Activated naive CD8-positive, alpha-beta T cell treated with anti-CD3 and anti-CD28 coated beads, Interleukin-2, amount 50 U/mL, for 24 hours (primary cell): ENCODE measurements at regions not wholly inside any gene's neighbourhood (a gene's known extent, or its start where the extent isn't known, plus 50 kb on each side); places are given as distances from the start of the nearest gene placed in this dataset.

Experiments
- ATAC-seq: fragments of 150-1000 bp; cut with Tn5 transposase; one replicate; pipeline ENCODE4 v1.10.0; 2021
- DNase-seq: peaks from one replicate; pipeline ENCODE4 v3.0.0; 2021
- H3K27ac Mint-ChIP-seq: one replicate; pipeline ENCODE4 v1.8.0; 2021; ENCODE audit warnings: mild to moderate bottlenecking, mixed read lengths
- H3K27me3 Mint-ChIP-seq: one replicate; pipeline ENCODE4 v1.8.0; 2021; ENCODE audit warnings: mixed read lengths
- H3K36me3 Mint-ChIP-seq: one replicate; pipeline ENCODE4 v1.8.0; 2021; ENCODE audit warnings: low read depth, mixed read lengths
- H3K4me1 Mint-ChIP-seq: one replicate; pipeline ENCODE4 v1.8.0; 2021; ENCODE audit warnings: mixed read lengths
- H3K4me3 Mint-ChIP-seq: one replicate; pipeline ENCODE4 v1.8.0; 2021; ENCODE audit warnings: mild to moderate bottlenecking, moderate library complexity, mixed read lengths
- H3K9me3 Mint-ChIP-seq: one replicate; pipeline ENCODE4 v1.8.0; 2021; ENCODE audit warnings: mixed read lengths

- DNase-seq: no peak
- H3K4me3 Mint-ChIP-seq: no peak overlapping the region
- H3K36me3 Mint-ChIP-seq: no peaks in the 10 kb centered on the region
Observed at GRCh38 chr21:15379776-15380175, 315.0 kb upstream of the NRIP1 start.

GRCh38 chr21:15383588-15383987 lies 318.8 kb upstream of the NRIP1 start:
- H3K27me3 Mint-ChIP-seq: no peaks in the 10 kb centered on the region
- ATAC-seq: no peak
- no peaks in the 10 kb centered on the region for H3K4me1 Mint-ChIP-seq
- H3K27ac Mint-ChIP-seq: no peak overlapping the region
- H3K9me3 Mint-ChIP-seq: no peaks in the 10 kb centered on the region
- no peak overlapping the region for H3K4me3 Mint-ChIP-seq
- no peak for DNase-seq
- H3K36me3 Mint-ChIP-seq: no peaks in the 10 kb centered on the region

More at GRCh38 chr21:15379776-15380175, 315.0 kb upstream of the NRIP1 start:
- no peaks in the 10 kb centered on the region for H3K27me3 Mint-ChIP-seq
- ATAC-seq: no peak
- no peaks in the 10 kb centered on the region for H3K4me1 Mint-ChIP-seq
- H3K27ac Mint-ChIP-seq: no peak overlapping the region
- no peaks in the 10 kb centered on the region for H3K9me3 Mint-ChIP-seq

GRCh38 chr21:15390049-15390448 lies 325.2 kb upstream of the NRIP1 start:
- no peak for DNase-seq
- no peak overlapping the region for H3K27ac Mint-ChIP-seq
- no peak for ATAC-seq
- no peaks in the 10 kb centered on the region for H3K27me3 Mint-ChIP-seq
- H3K9me3 Mint-ChIP-seq: no peaks in the 10 kb centered on the region
- no peaks in the 10 kb centered on the region for H3K4me1 Mint-ChIP-seq
- H3K36me3 Mint-ChIP-seq: no peaks in the 10 kb centered on the region
- H3K4me3 Mint-ChIP-seq: no peak overlapping the region

GRCh38 chr21:15397258-15397657 lies 332.5 kb upstream of the NRIP1 start:
- DNase-seq (no peak), ATAC-seq (no peak)
- Mint-ChIP-seq H3K27me3 (no peaks in the 10 kb centered on the region), H3K36me3 (no peaks in the 10 kb centered on the region), H3K27ac (no peak overlapping the region), H3K4me1 (no peaks in the 10 kb centered on the region), H3K4me3 (no peak overlapping the region), H3K9me3 (no peaks in the 10 kb centered on the region)

GRCh38 chr21:15400905-15401304 lies 328.9 kb upstream of the USP25 start:
- Mint-ChIP-seq H3K9me3 (no peaks in the 10 kb centered on the region), H3K27ac (no peak overlapping the region)

GRCh38 chr21:15401331-15401730 lies 328.5 kb upstream of the USP25 start:
- H3K4me3 Mint-ChIP-seq: no peak overlapping the region
- H3K27me3 Mint-ChIP-seq: no peaks in the 10 kb centered on the region
- DNase-seq (no peak), ATAC-seq (no peak)
- no peaks in the 10 kb centered on the region for H3K4me1 Mint-ChIP-seq
- H3K9me3 Mint-ChIP-seq: no peaks in the 10 kb centered on the region
- no peaks in the 10 kb centered on the region for H3K36me3 Mint-ChIP-seq
- no peak overlapping the region for H3K27ac Mint-ChIP-seq

More at GRCh38 chr21:15400905-15401304, 328.9 kb upstream of the USP25 start:
- DNase-seq (no peak), ATAC-seq (no peak)
- Mint-ChIP-seq H3K4me3 (no peak overlapping the region), H3K27me3 (no peaks in the 10 kb centered on the region), H3K4me1 (no peaks in the 10 kb centered on the region), H3K36me3 (no peaks in the 10 kb centered on the region)

- Mint-ChIP-seq H3K36me3 (no peaks in the 10 kb centered on the region), H3K9me3 (no peaks in the 10 kb centered on the region)
- no peak for ATAC-seq
Observed at GRCh38 chr21:15405214-15405613, 324.6 kb upstream of the USP25 start.

GRCh38 chr21:15406791-15407190 lies 323.0 kb upstream of the USP25 start:
- no peak for DNase-seq
- H3K27ac Mint-ChIP-seq: no peak overlapping the region
- ATAC-seq: no peak
- peaks cover 7% of the 10 kb centered on the region for H3K9me3 Mint-ChIP-seq
- H3K4me3 Mint-ChIP-seq: no peak overlapping the region
- H3K4me1 Mint-ChIP-seq: peaks cover 5% of the 10 kb centered on the region
- H3K27me3 Mint-ChIP-seq: no peaks in the 10 kb centered on the region
- no peaks in the 10 kb centered on the region for H3K36me3 Mint-ChIP-seq

More at GRCh38 chr21:15405214-15405613, 324.6 kb upstream of the USP25 start:
- Mint-ChIP-seq H3K4me1 (no peaks in the 10 kb centered on the region), H3K27ac (no peak overlapping the region), H3K27me3 (no peaks in the 10 kb centered on the region), H3K4me3 (no peak overlapping the region)
- DNase-seq: no peak

- H3K36me3 Mint-ChIP-seq: no peaks in the 10 kb centered on the region
- H3K27ac Mint-ChIP-seq: no peak overlapping the region
- H3K27me3 Mint-ChIP-seq: no peaks in the 10 kb centered on the region
- ATAC-seq: no peak
- peaks cover 5% of the 10 kb centered on the region for H3K4me1 Mint-ChIP-seq
- no peak for DNase-seq
- H3K9me3 Mint-ChIP-seq: peaks cover 15% of the 10 kb centered on the region
- H3K4me3 Mint-ChIP-seq: no peak overlapping the region
Observed at GRCh38 chr21:15407585-15407984, 322.2 kb upstream of the USP25 start.

- Mint-ChIP-seq H3K27me3 (no peaks in the 10 kb centered on the region), H3K27ac (no peak overlapping the region), H3K36me3 (no peaks in the 10 kb centered on the region), H3K4me1 (peaks cover 5% of the 10 kb centered on the region), H3K4me3 (no peak overlapping the region), H3K9me3 (peaks cover 18% of the 10 kb centered on the region)
- ATAC-seq: no peak
- no peak for DNase-seq
Observed at GRCh38 chr21:15408089-15408488, 321.7 kb upstream of the USP25 start.

- Mint-ChIP-seq H3K9me3 (peaks cover 18% of the 10 kb centered on the region), H3K36me3 (no peaks in the 10 kb centered on the region), H3K27me3 (no peaks in the 10 kb centered on the region), H3K27ac (no peak overlapping the region), H3K4me1 (peaks cover 5% of the 10 kb centered on the region), H3K4me3 (no peak overlapping the region)
- DNase-seq (no peak), ATAC-seq (no peak)
Observed at GRCh38 chr21:15409031-15409430, 320.8 kb upstream of the USP25 start.

GRCh38 chr21:15410853-15411252 lies 318.9 kb upstream of the USP25 start:
- Mint-ChIP-seq H3K4me3 (no peak overlapping the region), H3K36me3 (no peaks in the 10 kb centered on the region), H3K27me3 (no peaks in the 10 kb centered on the region), H3K9me3 (peaks cover 18% of the 10 kb centered on the region), H3K4me1 (peaks cover 5% of the 10 kb centered on the region), H3K27ac (no peak overlapping the region)
- DNase-seq (no peak), ATAC-seq (peak; percentile 52)

GRCh38 chr21:15414057-15414456 lies 315.7 kb upstream of the USP25 start:
- ATAC-seq (peak; percentile 52), DNase-seq (no peak)
- no peaks in the 10 kb centered on the region for H3K27me3 Mint-ChIP-seq
- H3K4me3 Mint-ChIP-seq: no peak overlapping the region
- H3K4me1 Mint-ChIP-seq: peaks cover 5% of the 10 kb centered on the region
- no peak overlapping the region for H3K27ac Mint-ChIP-seq
- no peaks in the 10 kb centered on the region for H3K36me3 Mint-ChIP-seq
- peaks cover 18% of the 10 kb centered on the region for H3K9me3 Mint-ChIP-seq

GRCh38 chr21:15415541-15416261 lies 314.1 kb upstream of the USP25 start:
- DNase-seq: no peak
- Mint-ChIP-seq H3K27me3 (peaks cover 1% of the 10 kb centered on the region), H3K4me3 (no peak overlapping the region), H3K9me3 (peaks cover 18% of the 10 kb centered on the region), H3K4me1 (peaks cover 5% of the 10 kb centered on the region), H3K27ac (no peak overlapping the region), H3K36me3 (no peaks in the 10 kb centered on the region)
- ATAC-seq: no peak

- no peak overlapping the region for H3K4me3 Mint-ChIP-seq
- H3K27ac Mint-ChIP-seq: no peak overlapping the region
- no peaks in the 10 kb centered on the region for H3K36me3 Mint-ChIP-seq
- H3K9me3 Mint-ChIP-seq: no peaks in the 10 kb centered on the region
- peaks cover 2% of the 10 kb centered on the region for H3K27me3 Mint-ChIP-seq
- H3K4me1 Mint-ChIP-seq: peaks cover 40% of the 10 kb centered on the region
- no peak for ATAC-seq
- no peak for DNase-seq
Observed at GRCh38 chr21:15421441-15421881, 308.3 kb upstream of the USP25 start.

GRCh38 chr21:15421947-15422346 lies 307.8 kb upstream of the USP25 start:
- no peaks in the 10 kb centered on the region for H3K36me3 Mint-ChIP-seq
- DNase-seq: no peak

More at GRCh38 chr21:15421947-15422346, 307.8 kb upstream of the USP25 start:
- peaks cover 40% of the 10 kb centered on the region for H3K4me1 Mint-ChIP-seq
- no peak overlapping the region for H3K27ac Mint-ChIP-seq
- no peak overlapping the region for H3K4me3 Mint-ChIP-seq
- peak; percentile 62 for ATAC-seq
- no peaks in the 10 kb centered on the region for H3K9me3 Mint-ChIP-seq
- peaks cover 2% of the 10 kb centered on the region for H3K27me3 Mint-ChIP-seq
